ENCODE measurements at regions not wholly inside any gene's neighbourhood (a gene's known extent, or its start where the extent isn't known, plus 50 kb on each side); places are given as distances from the start of the nearest gene placed in this dataset.

DNA sequence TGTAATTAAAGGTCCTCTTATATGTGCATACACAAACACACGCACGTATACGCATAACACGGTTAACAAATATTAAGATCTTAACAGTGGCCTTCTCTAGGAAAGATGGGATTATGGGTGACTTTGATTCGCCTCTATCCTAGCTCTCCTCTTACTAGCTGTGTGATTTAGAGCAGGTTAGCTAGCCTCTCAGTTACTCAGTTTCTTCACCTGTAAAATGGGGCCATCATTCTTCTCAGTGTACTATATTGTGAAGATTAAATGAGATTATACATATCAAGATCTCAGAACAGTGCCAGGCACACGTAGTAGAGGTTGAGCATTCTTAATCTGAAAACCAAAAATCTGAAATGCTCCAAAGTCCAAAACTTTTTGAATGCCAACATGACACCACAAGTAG is 159.3 kb downstream of the BCOR start:
- DNase-seq = no peak

DNA sequence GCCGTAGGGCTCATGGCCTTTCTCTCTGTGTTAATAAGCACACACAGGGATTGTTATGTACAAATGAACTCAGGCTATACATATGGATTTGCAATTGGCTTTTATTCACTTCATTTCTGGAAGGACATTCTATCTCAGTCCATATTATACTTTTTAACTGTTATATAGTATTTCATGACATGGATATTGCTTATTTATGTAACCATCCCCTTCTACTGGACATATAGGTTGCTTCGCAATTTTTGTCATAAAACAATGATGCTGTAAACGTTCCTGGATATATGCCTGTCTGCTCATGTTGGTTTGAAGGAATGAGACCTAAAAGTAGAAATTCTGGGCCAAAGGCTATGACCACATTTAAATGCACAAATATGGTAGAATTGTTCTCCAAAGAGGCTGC is 158.1 kb downstream of the BCOR start:
- no peak for DNase-seq

DNA sequence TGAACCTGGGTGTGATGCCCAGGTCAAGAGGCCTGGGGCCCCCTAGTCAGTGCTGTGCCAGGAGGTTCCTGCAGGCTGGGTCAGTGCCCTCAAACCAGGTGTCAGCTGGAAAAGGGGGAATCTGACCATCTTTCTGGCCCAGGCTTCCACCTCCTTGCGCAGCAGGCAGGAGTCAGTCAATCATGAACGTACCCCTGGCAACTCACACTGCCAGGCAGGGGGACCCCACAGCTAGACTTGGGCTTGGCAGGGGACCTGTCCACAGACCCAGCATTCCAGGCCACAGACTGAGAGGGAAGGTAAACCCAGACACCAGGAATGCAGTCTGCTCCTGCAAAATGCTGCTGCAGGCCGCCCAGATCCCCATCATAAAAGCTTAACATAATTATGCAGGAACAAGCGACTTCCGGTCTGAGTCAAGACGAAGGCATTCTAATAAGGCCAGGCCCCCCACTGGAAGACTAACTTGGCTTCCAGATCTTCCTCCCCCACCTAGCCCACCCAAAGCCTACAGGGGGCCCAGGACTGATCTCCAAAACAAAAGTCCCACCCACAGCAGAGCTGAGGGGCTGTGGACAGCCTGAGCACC is 156.3 kb downstream of the BCOR start:
- DNase-seq = no peak

DNA sequence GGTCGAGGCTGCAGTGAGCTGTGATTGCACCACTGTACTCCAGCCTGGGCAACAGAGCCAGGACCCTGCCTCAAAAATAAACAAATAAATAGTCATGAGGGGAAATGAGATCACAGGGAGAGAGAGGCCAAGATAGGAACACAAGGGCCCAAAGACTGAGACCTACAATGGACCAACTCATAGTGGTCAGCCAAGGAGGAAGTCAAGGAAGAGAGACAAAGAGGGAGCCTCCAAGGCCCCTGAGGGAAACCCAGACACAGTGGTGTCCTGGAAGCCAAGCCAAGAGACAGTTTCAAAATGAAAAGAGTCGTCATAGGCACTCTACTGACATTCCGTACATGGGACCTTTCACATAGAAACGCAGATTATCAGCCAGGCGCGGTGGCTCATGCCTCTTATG is 153.3 kb downstream of the BCOR start:
- no peak for DNase-seq

- DNase-seq = no peak
Measured at GRCh38 chrX:39945709-39946108, 152.0 kb downstream of the BCOR start.

DNA sequence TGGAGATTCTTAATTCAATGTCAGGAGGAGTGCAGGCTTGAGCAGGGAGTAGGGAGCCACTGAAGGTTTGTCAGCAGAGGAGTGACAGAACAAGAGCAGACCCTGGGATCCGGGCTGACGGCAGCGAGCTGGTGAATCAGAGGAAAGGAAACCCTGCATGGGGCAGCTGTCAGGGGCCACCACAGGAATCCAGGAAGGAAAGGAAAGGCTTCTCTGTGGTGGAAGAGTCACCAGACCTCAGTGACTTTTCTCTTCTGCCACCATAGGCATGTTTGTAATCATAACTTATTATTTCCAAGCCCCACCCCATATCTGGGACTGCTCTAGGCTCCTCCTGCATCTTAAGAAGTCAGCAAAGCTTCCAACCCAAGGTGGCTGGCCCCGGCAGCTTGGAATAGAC is 150.9 kb downstream of the BCOR start:
- DNase-seq = no peak

DNA sequence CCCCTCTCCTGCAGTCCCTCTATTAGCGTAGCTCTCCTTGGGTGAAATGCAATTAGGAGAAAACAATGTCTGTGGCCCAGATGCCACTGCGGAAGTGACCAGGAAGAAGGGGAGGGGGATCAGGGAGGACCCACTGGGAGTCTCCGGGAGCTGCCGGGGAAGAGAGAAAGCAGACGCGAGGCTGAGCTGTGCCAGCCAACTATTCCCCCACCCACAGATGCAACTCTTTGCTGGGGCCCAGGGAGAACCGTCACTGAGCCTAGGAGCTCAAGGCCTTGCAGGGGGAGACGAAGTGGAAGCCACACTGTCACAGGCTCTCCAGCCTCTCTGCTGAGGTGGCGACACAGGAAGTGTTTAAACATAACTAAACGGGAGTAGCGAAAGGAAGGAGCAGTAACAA is 149.2 kb downstream of the BCOR start:
- DNase-seq = no peak

GRCh38 chrX:39950018-39950688 is 147.6 kb downstream of the BCOR start:
- DNase-seq = no peak

DNA sequence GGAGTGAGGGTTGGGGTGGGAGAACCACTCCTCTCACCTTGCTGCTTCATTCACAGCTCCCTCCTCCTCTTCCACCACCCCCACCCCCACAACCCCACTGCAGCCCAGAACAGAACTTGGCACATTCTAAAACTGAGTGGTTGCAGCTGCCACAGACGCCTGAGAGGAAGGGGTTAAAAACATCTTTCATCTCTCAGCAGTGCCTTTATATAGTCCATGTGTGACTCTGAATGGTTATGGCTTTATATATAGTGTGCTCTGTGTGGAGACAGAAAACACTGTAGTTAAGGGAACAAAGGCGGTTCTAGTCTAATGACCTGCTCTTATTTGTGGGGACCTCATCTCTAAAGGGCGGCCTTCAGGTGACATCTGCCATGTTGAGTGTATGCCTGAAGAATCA is 144.8 kb downstream of the BCOR start:
- DNase-seq = no peak

DNA sequence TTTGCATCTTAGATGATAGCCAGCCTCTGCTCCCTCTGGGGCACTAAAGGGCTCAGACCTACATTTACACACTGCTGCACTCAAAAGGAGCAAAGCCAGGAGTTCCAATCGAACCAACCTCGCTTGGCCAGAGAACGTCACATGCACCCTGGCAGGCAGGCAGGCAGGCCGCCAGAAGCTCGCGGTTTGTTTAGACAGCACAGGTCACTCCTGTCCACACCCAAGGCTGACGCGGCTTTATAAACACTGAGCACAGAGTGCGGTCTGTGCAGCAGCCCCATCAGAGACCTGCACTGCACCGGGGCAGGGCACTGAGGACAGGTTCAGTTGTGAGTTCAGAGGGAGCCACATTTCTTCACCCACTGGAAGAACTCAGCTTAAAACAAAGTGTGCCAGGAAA is 143.9 kb downstream of the BCOR start:
- DNase-seq = no peak

GRCh38 chrX:39954851-39955250 is 142.9 kb downstream of the BCOR start:
- no peak for DNase-seq

- no peak for DNase-seq
Measured at GRCh38 chrX:39955625-39956024, 142.1 kb downstream of the BCOR start.

DNA sequence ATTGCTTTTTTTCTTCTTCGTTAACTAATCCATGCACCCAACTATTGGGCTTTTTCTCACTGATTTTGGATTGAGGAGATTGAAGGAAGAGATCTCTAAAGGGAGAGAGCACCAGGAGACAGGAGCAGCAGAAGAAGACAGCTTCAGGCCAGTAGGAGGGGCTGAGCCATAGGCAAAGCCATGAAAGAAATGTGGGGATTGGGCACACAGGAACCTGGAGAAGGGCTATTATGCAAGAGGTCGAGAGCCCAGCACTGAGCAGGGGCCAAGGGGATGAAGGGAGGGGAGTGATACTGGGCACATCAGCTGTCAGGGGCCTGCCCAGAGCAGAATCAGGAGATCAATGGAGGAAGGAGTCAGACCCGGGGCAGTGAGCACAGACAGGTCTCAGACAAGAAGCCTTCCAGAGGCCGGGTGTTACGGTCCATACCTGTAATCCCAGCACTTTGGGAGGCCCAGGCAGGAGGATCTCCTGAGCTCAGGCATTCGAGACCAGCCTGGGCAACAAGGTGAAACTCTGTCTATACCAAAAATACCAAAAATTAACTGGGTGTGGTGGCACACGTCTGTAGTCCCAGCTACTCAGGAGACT is 140.9 kb downstream of the BCOR start:
- DNase-seq = no peak

DNA sequence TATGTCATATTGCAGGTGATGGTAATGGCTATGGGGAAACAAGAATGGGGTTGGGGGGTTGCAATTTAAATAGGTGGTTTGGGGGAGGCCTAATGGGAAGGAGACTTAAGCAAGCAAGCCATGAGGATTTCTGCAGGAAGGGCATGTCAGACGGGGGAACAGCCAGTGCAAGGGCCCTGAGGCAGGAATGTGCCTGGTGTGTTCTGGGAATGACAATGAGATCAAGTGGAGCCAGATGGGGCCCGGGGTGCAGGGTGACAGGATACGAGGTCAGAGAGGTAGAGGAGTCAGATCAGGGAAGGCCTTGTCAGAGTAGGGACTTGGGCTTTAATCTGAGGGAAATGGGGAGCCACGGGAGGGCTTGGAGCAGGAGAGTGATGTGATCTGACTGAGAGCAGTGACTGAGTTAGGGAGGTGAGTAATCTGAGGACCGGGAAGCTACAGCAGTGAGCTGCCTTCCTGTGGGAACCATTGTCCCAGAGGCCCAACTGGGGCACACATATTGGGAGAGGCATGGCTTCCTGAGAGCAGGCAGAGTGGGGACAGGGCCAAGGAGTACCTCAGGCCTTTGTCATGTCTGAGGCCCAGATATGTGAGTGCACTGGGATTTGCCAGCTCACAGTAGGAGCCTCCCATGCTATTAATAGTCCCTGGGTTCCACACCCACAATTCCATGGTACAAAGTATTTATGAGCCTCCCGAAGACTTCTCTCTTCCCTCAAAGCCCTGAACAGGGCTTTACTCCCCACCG is 139.8 kb downstream of the BCOR start:
- no peak for DNase-seq

GRCh38 chrX:39958850-39959249 is 138.9 kb downstream of the BCOR start:
- no peak for DNase-seq

DNA sequence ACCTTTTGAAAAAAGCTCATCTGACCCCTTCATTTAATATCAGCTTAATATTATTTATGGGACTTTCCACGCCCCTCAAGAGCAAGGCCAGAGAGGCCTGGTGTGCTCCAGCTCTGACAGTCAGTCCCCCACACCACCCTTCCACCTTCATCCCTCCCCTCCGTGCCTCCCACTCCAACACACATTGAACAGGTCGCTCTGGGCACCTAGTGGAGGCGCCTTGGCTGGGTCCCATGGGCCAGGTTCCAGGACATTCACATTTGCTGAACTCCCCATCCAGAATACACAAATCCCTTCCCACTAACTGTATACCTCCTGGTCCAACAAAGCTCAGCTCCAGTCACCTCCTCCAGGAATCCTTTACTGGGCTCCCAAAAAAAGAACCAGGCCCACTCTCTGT is 137.5 kb downstream of the BCOR start:
- no peak for DNase-seq

GRCh38 chrX:39961441-39961840 is 136.3 kb downstream of the BCOR start:
- DNase-seq = no peak

DNA sequence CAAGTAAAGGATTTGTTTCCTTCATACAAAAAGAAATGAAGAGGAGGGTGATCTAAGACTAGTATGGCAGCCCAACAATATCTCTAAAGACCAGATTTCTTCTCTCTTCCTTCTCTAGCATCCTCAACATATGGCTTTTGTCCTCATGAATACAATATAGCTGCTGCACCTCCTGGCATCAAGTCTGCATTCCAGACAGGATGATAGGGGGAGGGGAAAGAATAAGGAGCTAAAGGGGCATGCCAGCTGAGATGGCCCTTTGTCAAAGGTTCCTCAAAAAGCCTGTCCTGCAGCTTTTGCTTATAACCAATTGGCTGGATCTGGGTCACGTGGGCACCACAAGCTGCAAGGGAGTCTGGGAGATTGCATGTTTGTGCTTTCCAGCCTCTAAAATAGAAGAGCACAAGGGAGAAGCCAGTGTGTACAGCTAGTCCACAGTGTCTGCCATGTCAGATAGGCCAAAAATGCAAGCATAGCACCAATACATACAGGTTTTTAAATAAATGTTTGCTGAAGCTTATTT is 132.6 kb downstream of the BCOR start:
- DNase-seq = no peak

- DNase-seq = no peak
Measured at GRCh38 chrX:39966176-39966575, 131.6 kb downstream of the BCOR start.

DNA sequence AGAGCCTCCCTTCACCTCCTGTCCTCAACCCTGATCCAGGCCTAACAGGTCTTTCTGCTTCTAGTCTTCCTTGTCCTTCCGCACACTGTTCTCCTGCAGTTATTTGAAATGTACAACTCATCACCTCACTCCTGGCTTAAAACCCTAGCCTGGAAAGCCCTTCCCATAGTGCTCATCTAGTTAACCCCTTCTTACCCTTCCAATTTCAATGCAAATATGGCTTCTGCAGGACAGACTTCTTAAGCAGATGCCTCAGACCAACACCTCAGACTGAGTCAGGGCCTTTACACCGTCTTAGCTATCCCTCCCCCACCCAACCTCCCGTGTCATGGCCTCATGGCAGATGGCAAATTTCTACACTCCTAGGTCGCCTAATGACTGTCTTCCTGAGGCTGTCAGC is 130.4 kb downstream of the BCOR start:
- no peak for DNase-seq

- no peak for DNase-seq
Measured at GRCh38 chrX:39969099-39969818, 128.5 kb downstream of the BCOR start.

DNA sequence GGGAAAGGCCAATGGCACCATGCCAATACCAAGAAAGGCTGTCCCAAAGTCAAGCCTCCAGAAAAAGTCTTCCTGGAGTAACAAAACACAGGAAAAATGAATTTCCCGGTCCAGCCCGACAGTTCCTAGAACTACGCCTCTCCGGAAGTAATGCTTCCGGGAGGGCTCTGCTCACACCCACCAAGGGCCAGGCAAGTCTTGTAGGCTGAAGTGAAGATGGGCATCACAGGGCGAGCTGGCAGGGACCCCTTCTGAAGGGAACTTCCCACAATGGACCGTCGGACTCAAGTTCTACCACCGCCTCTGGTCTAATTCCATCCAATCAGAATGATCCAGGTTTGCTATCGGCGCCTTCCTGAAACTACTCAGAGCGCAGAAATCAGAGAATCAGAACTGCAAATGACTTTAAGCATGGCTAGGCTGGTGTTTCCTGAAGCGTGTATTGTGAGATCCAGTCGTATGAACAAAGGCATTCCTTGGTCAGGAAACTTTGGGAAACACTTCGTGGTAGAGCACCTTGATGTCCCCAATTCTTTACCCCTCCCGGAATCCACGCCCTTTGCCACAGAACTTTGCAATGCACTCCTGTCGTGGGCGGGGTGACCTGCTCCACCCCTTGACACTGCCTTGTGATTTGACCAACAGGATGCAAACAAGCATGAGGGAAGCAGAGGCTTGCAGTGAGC is 127.8 kb downstream of the BCOR start:
- DNase-seq = no peak
